RKO (cell line): ENCODE measurements at regions not wholly inside any gene's neighbourhood (a gene's known extent, or its start where the extent isn't known, plus 50 kb on each side); places are given as distances from the start of the nearest gene placed in this dataset.
"Not testable (repeated sequence)": the region's sequence is repeated elsewhere in the genome, so short reads cannot be mapped to it uniquely, and the experiment has no call there.

Experiments used
- DNase-seq: peaks from one replicate; pipeline ENCODE4 v3.0.0-alpha.2; 2016; ENCODE audit warnings: low spot score

GRCh38 chr10:87416892-87417291 lies 59.3 kb downstream of the NUTM2D start:
- DNase-seq: peak; percentile 32

GRCh38 chr10:87422641-87423040 lies 65.1 kb downstream of the NUTM2D start:
- not testable (repeated sequence) for DNase-seq

GRCh38 chr10:87424697-87425373 lies 67.3 kb downstream of the NUTM2D start:
- not testable (repeated sequence) for DNase-seq

- not testable (repeated sequence) for DNase-seq
These were observed 70.9 kb upstream of the MINPP1 start for GRCh38 chr10:87433836-87434235.

- DNase-seq: not testable (repeated sequence)
These were observed 69.3 kb upstream of the MINPP1 start for GRCh38 chr10:87435295-87435826.

GRCh38 chr10:87436104-87436503 lies 68.6 kb upstream of the MINPP1 start:
- DNase-seq: not testable (repeated sequence)

- peak; percentile 64 for DNase-seq
These were observed 67.2 kb upstream of the MINPP1 start for GRCh38 chr10:87437450-87437849.
